Activated naive CD4-positive, alpha-beta T cell treated with anti-CD3 and anti-CD28 coated beads, Interleukin-2, amount 50 U/mL, for 72 hours (primary cell): ENCODE measurements at regions not wholly inside any gene's neighbourhood (a gene's known extent, or its start where the extent isn't known, plus 50 kb on each side); places are given as distances from the start of the nearest gene placed in this dataset.
A peak's percentile ranks its signal among the peaks of the same experiment; 100 is the strongest.

Experiments
- ATAC-seq, 2 donors: fragments of 150-1000 bp; cut with Tn5 transposase; 2 replicates each; pipeline ENCODE4 v1.10.0; 2021; ENCODE audit warnings: mild to moderate bottlenecking in 2 of 2, moderate library complexity in 2 of 2
- DNase-seq, 2 donors: peaks; one replicate each; pipeline ENCODE4 v3.0.0; 2021 to 2022; ENCODE audit warnings: low spot score in 2 of 2
- H3K27ac Mint-ChIP-seq, 2 donors: one replicate each; pipeline ENCODE4 v1.8.0; 2022; ENCODE audit warnings: mild to moderate bottlenecking in 2 of 2, mixed read lengths in 2 of 2
- H3K36me3 Mint-ChIP-seq, 2 donors: one replicate each; pipeline ENCODE4 v1.8.0; 2022; ENCODE audit warnings: mixed read lengths in 2 of 2
- H3K9me3 Mint-ChIP-seq, 2 donors: one replicate each; pipeline ENCODE4 v1.8.0; 2022; ENCODE audit warnings: mixed read lengths in 2 of 2

DNA sequence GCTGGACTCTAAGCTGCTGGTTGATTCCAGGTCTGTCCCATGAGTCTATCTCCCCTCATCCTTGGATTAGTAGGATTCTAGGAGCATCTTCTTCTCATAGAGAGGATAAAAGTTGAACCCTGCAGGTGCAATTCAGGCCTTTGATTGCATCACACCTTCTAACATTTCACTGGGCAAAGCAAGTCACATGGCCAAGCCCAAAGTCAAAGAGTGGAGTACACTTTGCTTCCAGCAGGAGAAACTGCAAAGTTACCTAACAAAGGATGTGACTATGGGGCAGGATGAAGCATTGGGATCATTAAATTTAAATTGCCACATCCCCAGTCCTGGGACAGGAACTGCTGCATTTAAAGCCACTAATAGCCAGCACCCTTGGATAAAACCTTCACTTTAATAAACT is 51.0 kb upstream of the EGFLAM start:
- no peak for ATAC-seq
- H3K27ac Mint-ChIP-seq = no peak overlapping the region

DNA sequence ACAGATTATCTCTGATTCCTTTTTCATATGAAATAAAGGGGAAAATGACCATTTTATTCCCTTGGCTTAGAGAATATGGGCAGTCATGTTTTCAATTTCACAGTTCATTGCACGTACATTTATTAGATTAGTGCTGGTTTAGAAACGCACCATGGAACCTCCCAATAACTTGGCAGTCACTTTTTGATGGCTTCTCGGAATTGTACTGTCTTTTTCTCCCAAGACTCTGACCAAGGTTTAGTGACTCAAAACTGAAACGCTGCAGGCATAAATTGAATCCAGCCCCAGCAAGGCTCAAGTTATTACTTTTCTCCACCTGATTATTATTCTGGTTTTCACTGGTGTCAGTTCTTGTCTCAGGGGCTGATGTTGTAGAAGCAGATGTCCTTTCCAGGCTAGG is 55.6 kb upstream of the EGFLAM start:
- no peak overlapping the region for H3K27ac Mint-ChIP-seq
- peaks cover 6 to 7% of the 10 kb centered on the region in 2 donors for H3K9me3 Mint-ChIP-seq
- DNase-seq (no peak), ATAC-seq (no peak)
- no peaks in the 10 kb centered on the region for H3K36me3 Mint-ChIP-seq

More for the DNA sequence above, 51.0 kb upstream of the EGFLAM start:
- Mint-ChIP-seq H3K36me3 (no peaks in the 10 kb centered on the region), H3K9me3 (peaks cover 0 to 1% of the 10 kb centered on the region in 2 donors)
- DNase-seq = no peak

GRCh38 chr5:38200872-38201557 is 57.3 kb upstream of the EGFLAM start:
- Mint-ChIP-seq H3K9me3 (peaks cover 6 to 7% of the 10 kb centered on the region in 2 donors), H3K27ac (no peak overlapping the region), H3K36me3 (no peaks in the 10 kb centered on the region)
- no peak for DNase-seq
- no peak for ATAC-seq

GRCh38 chr5:38197118-38197517 is 61.2 kb upstream of the EGFLAM start:
- peaks cover 6 to 7% of the 10 kb centered on the region in 2 donors for H3K9me3 Mint-ChIP-seq
- no peaks in the 10 kb centered on the region for H3K36me3 Mint-ChIP-seq
- DNase-seq (no peak), ATAC-seq (no peak)
- H3K27ac Mint-ChIP-seq = no peak overlapping the region

DNA sequence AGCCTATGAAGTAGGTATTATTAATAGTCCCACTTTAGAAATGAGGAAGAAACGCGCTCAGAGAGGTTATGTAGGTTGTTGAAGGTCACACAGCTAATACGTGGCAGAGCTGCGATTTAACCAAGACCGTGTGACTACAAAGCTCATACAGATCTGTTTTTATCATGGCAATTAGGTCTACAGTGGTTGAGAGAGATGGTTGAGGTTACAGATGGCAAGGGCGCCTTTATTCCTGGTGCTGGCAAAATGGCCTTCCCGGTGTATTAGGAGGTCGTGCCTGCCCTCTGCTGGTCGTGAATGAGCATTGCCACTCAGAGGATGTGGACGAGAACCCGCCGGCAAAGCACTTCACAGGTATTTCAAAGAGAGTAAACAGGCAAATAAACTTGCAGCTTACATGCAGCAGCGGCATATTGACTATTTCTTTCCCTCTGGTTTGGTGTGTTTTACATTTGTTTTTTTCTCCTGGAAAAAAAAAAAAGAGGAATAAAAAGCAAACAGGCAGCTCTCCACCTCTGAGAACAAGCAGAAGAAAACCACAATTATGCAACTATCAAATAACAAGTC is 65.3 kb upstream of the EGFLAM start:
- Mint-ChIP-seq H3K27ac (no peak overlapping the region), H3K9me3 (no peaks in the 10 kb centered on the region), H3K36me3 (no peaks in the 10 kb centered on the region)
- ATAC-seq (peak; percentile 37 to 64), DNase-seq (peak in 1 of 2 donors; percentile 58)

DNA sequence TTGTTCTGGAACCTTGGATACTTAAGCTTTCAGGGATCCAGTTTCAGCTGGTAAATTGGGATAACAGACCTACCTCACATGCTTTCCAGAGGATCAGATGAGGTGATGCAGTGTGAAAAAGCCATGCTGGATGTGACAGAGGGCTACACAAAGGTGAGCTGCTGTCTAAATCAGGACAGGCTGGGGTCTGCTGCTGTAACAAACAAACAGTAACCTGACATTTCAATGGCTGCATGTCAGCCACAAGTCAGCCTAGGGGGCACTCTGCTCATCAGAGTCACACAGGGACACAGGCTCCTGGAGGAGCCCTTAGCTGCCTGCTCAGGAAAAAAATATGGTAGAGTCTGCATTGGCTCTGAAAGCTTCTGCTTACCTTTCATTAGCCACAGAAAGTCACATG is 66.7 kb upstream of the EGFLAM start:
- Mint-ChIP-seq H3K36me3 (no peaks in the 10 kb centered on the region), H3K9me3 (no peaks in the 10 kb centered on the region)
- ATAC-seq = no peak

GRCh38 chr5:38190111-38190510 is 68.2 kb upstream of the EGFLAM start:
- DNase-seq (no peak), ATAC-seq (no peak)
- H3K9me3 Mint-ChIP-seq = no peaks in the 10 kb centered on the region
- no peaks in the 10 kb centered on the region for H3K36me3 Mint-ChIP-seq
- H3K27ac Mint-ChIP-seq = no peak overlapping the region

More for the DNA sequence above, 66.7 kb upstream of the EGFLAM start:
- H3K27ac Mint-ChIP-seq = no peak overlapping the region
- DNase-seq = no peak

- Mint-ChIP-seq H3K36me3 (no peaks in the 10 kb centered on the region), H3K9me3 (no peaks in the 10 kb centered on the region), H3K27ac (no peak overlapping the region)
- DNase-seq (no peak), ATAC-seq (no peak)
Measured at GRCh38 chr5:38189081-38189504, 69.3 kb upstream of the EGFLAM start.

GRCh38 chr5:38188591-38188990 is 69.8 kb upstream of the EGFLAM start:
- no peaks in the 10 kb centered on the region for H3K9me3 Mint-ChIP-seq
- H3K27ac Mint-ChIP-seq = no peak overlapping the region
- no peak for DNase-seq
- no peak for ATAC-seq
- H3K36me3 Mint-ChIP-seq = no peaks in the 10 kb centered on the region

DNA sequence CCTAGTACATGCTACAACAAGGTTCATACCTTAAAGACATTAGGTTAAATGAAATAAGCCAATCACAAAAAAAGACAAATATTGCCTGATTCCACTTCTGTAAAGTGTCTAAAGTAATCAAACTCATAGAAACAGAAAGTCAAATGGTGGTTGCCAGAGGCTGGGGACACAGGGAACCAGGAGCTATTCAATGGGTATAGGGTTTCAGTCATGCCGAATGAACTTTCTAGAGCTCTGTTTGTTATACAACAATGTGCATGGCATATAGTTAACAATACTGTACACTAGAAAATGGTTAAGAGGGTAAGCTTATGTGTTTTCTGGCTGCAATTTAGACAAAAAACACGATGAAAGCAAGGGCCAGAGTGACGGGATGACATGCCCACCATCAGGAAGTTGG is 70.8 kb upstream of the EGFLAM start:
- DNase-seq (no peak), ATAC-seq (no peak)
- Mint-ChIP-seq H3K9me3 (no peaks in the 10 kb centered on the region), H3K27ac (no peak overlapping the region), H3K36me3 (no peaks in the 10 kb centered on the region)

DNA sequence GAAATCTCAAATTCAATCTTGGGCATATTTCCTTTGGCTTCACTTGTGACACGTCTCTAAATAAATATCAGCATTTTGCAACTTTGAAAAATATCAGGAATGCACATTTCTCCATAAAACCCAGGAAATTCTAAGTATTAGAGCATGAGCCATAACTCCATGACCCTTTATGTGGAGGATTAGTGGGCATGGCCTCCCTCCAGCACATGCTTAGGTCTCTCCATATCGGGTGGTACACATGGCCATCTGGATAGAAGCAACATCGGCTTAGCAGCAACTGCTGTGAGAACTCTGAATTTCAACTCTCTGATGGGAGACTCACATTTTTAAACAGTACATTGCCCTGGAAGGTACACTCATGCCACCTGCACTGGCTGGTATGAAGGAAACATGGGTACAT is 73.7 kb upstream of the EGFLAM start:
- no peaks in the 10 kb centered on the region for H3K9me3 Mint-ChIP-seq
- DNase-seq (no peak), ATAC-seq (no peak)
- no peak overlapping the region for H3K27ac Mint-ChIP-seq
- H3K36me3 Mint-ChIP-seq = no peaks in the 10 kb centered on the region

GRCh38 chr5:38182991-38183390 is 75.4 kb upstream of the EGFLAM start:
- DNase-seq (no peak), ATAC-seq (no peak)
- Mint-ChIP-seq H3K36me3 (no peaks in the 10 kb centered on the region), H3K9me3 (no peaks in the 10 kb centered on the region), H3K27ac (no peak overlapping the region)

GRCh38 chr5:38168029-38168428 is 90.3 kb upstream of the EGFLAM start:
- no peaks in the 10 kb centered on the region for H3K36me3 Mint-ChIP-seq
- H3K27ac Mint-ChIP-seq = no peak overlapping the region
- no peak for ATAC-seq
- H3K9me3 Mint-ChIP-seq = peaks cover 0 to 5% of the 10 kb centered on the region in 2 donors
- no peak for DNase-seq

DNA sequence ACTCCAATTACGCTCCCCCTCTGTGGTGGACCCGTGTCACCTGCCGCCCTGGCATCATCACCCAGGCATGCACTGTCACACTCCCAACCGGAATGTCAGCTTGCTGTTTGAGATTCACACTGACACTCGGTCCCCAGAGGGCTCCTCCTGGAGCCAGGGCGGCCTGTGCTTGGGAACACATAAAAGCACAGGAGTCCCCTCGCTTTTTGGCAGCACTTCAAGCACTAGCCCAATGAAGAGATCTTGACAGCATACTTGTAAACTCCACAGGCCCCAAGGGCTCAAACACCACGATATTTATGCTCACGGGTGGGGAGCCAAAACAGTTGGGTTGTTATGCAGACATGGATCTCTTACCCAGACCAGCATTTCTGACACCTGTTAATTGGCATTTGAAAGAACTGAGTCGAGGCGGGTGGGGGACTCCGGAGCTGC is 90.8 kb upstream of the EGFLAM start:
- H3K36me3 Mint-ChIP-seq = no peaks in the 10 kb centered on the region
- peaks cover 0 to 5% of the 10 kb centered on the region in 2 donors for H3K9me3 Mint-ChIP-seq
- ATAC-seq (no peak), DNase-seq (no peak)
- H3K27ac Mint-ChIP-seq = no peak overlapping the region

GRCh38 chr5:38166832-38167231 is 91.5 kb upstream of the EGFLAM start:
- DNase-seq (no peak), ATAC-seq (no peak)
- Mint-ChIP-seq H3K27ac (no peak overlapping the region), H3K9me3 (peaks cover under 1 to 5% of the 10 kb centered on the region in 2 donors), H3K36me3 (no peaks in the 10 kb centered on the region)

GRCh38 chr5:38165435-38165834 is 92.9 kb upstream of the EGFLAM start:
- no peak for DNase-seq
- Mint-ChIP-seq H3K36me3 (no peaks in the 10 kb centered on the region), H3K27ac (no peak overlapping the region), H3K9me3 (peaks cover 5 to 6% of the 10 kb centered on the region in 2 donors)
- no peak for ATAC-seq

GRCh38 chr5:38164776-38165399 is 93.5 kb upstream of the EGFLAM start:
- Mint-ChIP-seq H3K36me3 (no peaks in the 10 kb centered on the region), H3K27ac (no peak overlapping the region), H3K9me3 (peaks cover 5 to 6% of the 10 kb centered on the region in 2 donors)
- DNase-seq (no peak), ATAC-seq (no peak)
